GM12878 (cell line): ENCODE measurements at regions not wholly inside any gene's neighbourhood (a gene's known extent, or its start where the extent isn't known, plus 50 kb on each side); places are given as distances from the start of the nearest gene placed in this dataset.

Experiments used
- ATAC-seq: fragments of 200-7000 bp; cut with Tn5 transposase; 3 replicates; pipeline ENCODE4 v1.9.1; 2020; ENCODE audit warnings: mild to moderate bottlenecking, moderate library complexity
- BruUV-seq: library from RNA; stranded (reverse); fragments of 400-500 nt; replicated peaks from 2 replicates; lab custom pipeline; 2021; lab: Mats Ljungman, UMichigan
- CTCF ChIA-PET: fragments of 300-600 bp; sonication (Branson Sonifier 250); formaldehyde crosslinking; extraction: SDS; loops from one replicate; lab custom pipeline; 2021; ENCODE audit warnings: inconsistent platforms; lab: Yijun Ruan, JAX
- POLR2A ChIA-PET: fragments of 350-600 bp; formaldehyde crosslinking; extraction: SDS; loops from one replicate; lab custom pipeline; 2021; ENCODE audit warnings: inconsistent platforms; lab: Charles Lee
- RAD21 ChIA-PET: fragments of 300-600 bp; sonication (Branson Sonifier 250); formaldehyde crosslinking; loops from one replicate; lab custom pipeline; 2023; ENCODE audit warnings: antibody characterized with exemption; ENCODE audit not compliant: unreplicated experiment; lab: Charles Lee
- SMC1A ChIA-PET: fragments of 300-600 bp; sonication (Branson Sonifier 250); formaldehyde crosslinking; loops from one replicate; lab custom pipeline; 2023; ENCODE audit not compliant: unreplicated experiment, uncharacterized antibody; lab: Charles Lee
- DNase-seq: peaks from one replicate; pipeline ENCODE4 v3.0.0-alpha.2; 2011; ENCODE audit warnings: low read depth, low spot score
- FAIRE-seq: peaks from 3 replicates; lab custom pipeline; 2011; peaks lifted over from hg19 to GRCh38; lab: Jason Lieb, UNC
- H2AFZ ChIP-seq: 2 replicates; pipeline ENCODE4 v1.6.0; 2011; ENCODE audit warnings: low read depth, low read length, control low read depth; ENCODE audit not compliant: control insufficient read depth
- H3K27ac ChIP-seq: 2 replicates; pipeline ENCODE4 v1.5.1; 2011; ENCODE audit warnings: control low read depth; ENCODE audit not compliant: control insufficient read depth, insufficient read depth
- H3K27me3 ChIP-seq, 2 experiments: replicated peaks in 1 of 2; 2 replicates each; pipeline versions ENCODE4 v1.6.0 to v1.6.1; 2011; ENCODE audit warnings: low read length in 1 of 2; ENCODE audit not compliant: control insufficient read depth in 2 of 2, insufficient read depth in 2 of 2
- H3K36me3 ChIP-seq, 2 experiments: 2 replicates each; pipeline ENCODE4 v1.5.1; 2011; ENCODE audit warnings: low read length in 1 of 2; ENCODE audit not compliant: control insufficient read depth in 2 of 2, insufficient read depth in 2 of 2
- H3K4me1 ChIP-seq: 2 replicates; pipeline ENCODE4 v1.6.1; 2011; ENCODE audit warnings: mild to moderate bottlenecking, low read length, moderate library complexity, mixed read lengths; ENCODE audit not compliant: control insufficient read depth, insufficient read depth
- H3K4me2 ChIP-seq: 2 replicates; pipeline ENCODE4 v1.6.0; 2011; ENCODE audit warnings: control low read depth; ENCODE audit not compliant: control insufficient read depth, insufficient read depth
- H3K4me3 ChIP-seq: fragments of 200-600 bp; sonication (generic); 2 replicates; pipeline ENCODE4 v1.5.1; 2016
- H3K79me2 ChIP-seq: 2 replicates; pipeline ENCODE4 v1.6.0; 2011; ENCODE audit warnings: low read length; ENCODE audit not compliant: control insufficient read depth, insufficient read depth
- H3K9ac ChIP-seq: 2 replicates; pipeline ENCODE4 v1.8.0; 2011; ENCODE audit warnings: low read length, control low read depth, mixed read lengths; ENCODE audit not compliant: control insufficient read depth, insufficient read depth
- H3K9me3 ChIP-seq: replicated peaks from 3 replicates; pipeline ENCODE4 v1.5.1; 2011; ENCODE audit warnings: mild to moderate bottlenecking, low read length; ENCODE audit not compliant: control insufficient read depth, insufficient read depth
- H4K20me1 ChIP-seq: 2 replicates; pipeline ENCODE4 v1.6.0; 2011; ENCODE audit not compliant: control insufficient read depth, insufficient read depth
- BCL11A ChIP-seq: IDR thresholded peaks from 2 replicates; pipeline ENCODE4 v1.6.1; 2011; ENCODE audit warnings: low read depth, low read length
- HDGF ChIP-seq: fragments of 450-650 bp; IDR thresholded peaks from 2 replicates; pipeline ENCODE4 v1.6.1; 2016; ENCODE audit warnings: antibody characterized with exemption
- JUNB ChIP-seq: IDR thresholded peaks from 2 replicates; pipeline ENCODE4 v1.6.1; 2016; ENCODE audit warnings: antibody characterized with exemption, mild to moderate bottlenecking
- NKRF ChIP-seq: fragments of 450-650 bp; conservative IDR thresholded peaks from 2 replicates; pipeline ENCODE4 v1.6.1; 2017; ENCODE audit warnings: mild to moderate bottlenecking, moderate library complexity
- NRF1 ChIP-seq: conservative IDR thresholded peaks from 2 replicates; pipeline ENCODE4 v1.6.1; 2011; ENCODE audit warnings: mild to moderate bottlenecking, low read depth, low read length, improper control_type of control experiment
- SREBF1 ChIP-seq: IDR thresholded peaks from 2 replicates; pipeline ENCODE4 v1.6.1; 2012; ENCODE audit warnings: mild to moderate bottlenecking, low read length
- ZNF207 ChIP-seq: fragments of 450-650 bp; IDR thresholded peaks from 2 replicates; pipeline ENCODE4 v1.6.1; 2014; ENCODE audit warnings: antibody characterized with exemption, mild to moderate bottlenecking, borderline replicate concordance
- WGBS: methylation state at CpG from one replicate; pipeline ENCODE4 v1.1.6; 2016; ENCODE audit warnings: low lambda C conversion rate; ENCODE audit not compliant: insufficient replicate concordance, insufficient coverage; ENCODE audit errors: missing lambda C conversion rate; 5-methylcytosine and 5-hydroxymethylcytosine counted together
- in situ Hi-C: fragments of 300-500 bp; cut with MboI; formaldehyde crosslinking; loops from 9 replicates; pipeline ENCODE4 v1.14.3; 2018; ENCODE audit warnings: mixed read lengths
- intact Hi-C: fragments of 100-400 bp; cut with micrococcal nuclease; formaldehyde crosslinking; loops from one replicate; pipeline ENCODE4 v1.14.2; 2022; ENCODE audit not compliant: unreplicated experiment
- TF ChIP-seq, protein P1 (sequence below): IDR thresholded peaks from 2 replicates; pipeline ENCODE4 v1.6.1; 2011; ENCODE audit warnings: low read depth, low read length, improper control_type of control experiment, borderline replicate concordance

DNA sequence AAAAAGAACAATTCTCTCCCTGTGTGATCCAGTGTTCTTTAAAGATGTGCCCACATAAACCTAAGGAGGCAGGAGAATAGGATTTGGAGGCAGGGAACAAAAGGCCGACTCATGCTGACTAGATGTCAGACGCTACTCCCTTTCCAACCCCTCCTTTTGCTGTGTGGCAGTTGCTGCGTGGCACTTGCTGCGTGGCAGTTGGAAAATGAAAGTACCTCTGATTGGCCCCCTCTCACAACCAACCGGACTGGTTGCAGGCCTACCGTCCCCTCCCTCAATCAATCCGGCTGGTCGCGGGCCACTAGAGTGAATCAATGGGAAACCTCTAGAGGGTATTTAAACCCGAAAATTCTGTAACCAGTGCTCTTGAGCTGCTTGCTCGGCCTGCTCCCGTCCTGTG lies 551.0 kb downstream of the KIF4B start:
- H3K36me3 ChIP-seq: no peaks in the 10 kb centered on the region
- no TSS peak for BruUV-seq
- FAIRE-seq (no peak), ATAC-seq (no peak), DNase-seq (no peak)
- no peak overlapping the region for H3K4me2 ChIP-seq
- 42% methylated on average over 12 of the region's 12 CpGs for WGBS
- TF ChIP-seq HDGF: no peak
- TF ChIP-seq, protein P1, sequence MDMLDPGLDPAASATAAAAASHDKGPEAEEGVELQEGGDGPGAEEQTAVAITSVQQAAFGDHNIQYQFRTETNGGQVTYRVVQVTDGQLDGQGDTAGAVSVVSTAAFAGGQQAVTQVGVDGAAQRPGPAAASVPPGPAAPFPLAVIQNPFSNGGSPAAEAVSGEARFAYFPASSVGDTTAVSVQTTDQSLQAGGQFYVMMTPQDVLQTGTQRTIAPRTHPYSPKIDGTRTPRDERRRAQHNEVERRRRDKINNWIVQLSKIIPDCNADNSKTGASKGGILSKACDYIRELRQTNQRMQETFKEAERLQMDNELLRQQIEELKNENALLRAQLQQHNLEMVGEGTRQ: no peak
- TF ChIP-seq ZNF207: no peak
- no peak for TF ChIP-seq JUNB
- no peak for TF ChIP-seq NKRF
- no peak for TF ChIP-seq SREBF1
- no peak for TF ChIP-seq BCL11A
- no peak for TF ChIP-seq NRF1
- ChIA-PET POLR2A (no interaction called here), SMC1A (no interaction called here), RAD21 (no interaction called here), CTCF (no interaction called here)
- no peak overlapping the region for H3K27ac ChIP-seq
- no peaks in the 10 kb centered on the region for H4K20me1 ChIP-seq
- no peaks in the 10 kb centered on the region for H3K4me1 ChIP-seq
- no peaks in the 10 kb centered on the region for H3K79me2 ChIP-seq
- H2AFZ ChIP-seq: no peak overlapping the region
- in situ Hi-C loops (no loop called here), intact Hi-C loops (no loop called here)
- no peak overlapping the region for H3K4me3 ChIP-seq
- no peaks in the 10 kb centered on the region for H3K9me3 ChIP-seq
- H3K9ac ChIP-seq: no peak overlapping the region
- no peaks in the 10 kb centered on the region for H3K27me3 ChIP-seq
